Gastroesophageal sphincter (tissue), 4 donors: ENCODE measurements at regions not wholly inside any gene's neighbourhood (a gene's known extent, or its start where the extent isn't known, plus 50 kb on each side); places are given as distances from the start of the nearest gene placed in this dataset.

Experiments
- ATAC-seq: fragments of 150-250 bp; one replicate; pipeline ENCODE4 v1.9.1; 2016; ENCODE audit warnings: mild to moderate bottlenecking, moderate library complexity
- H3K27ac ChIP-seq, 4 donors: fragments of 200-600 bp; sonication (generic) in 3 of 4; 1 replicate in 3 of 4; 2 replicates in 1 of 4; pipeline ENCODE4 v1.5.1; 2016 to 2019
- H3K27me3 ChIP-seq: fragments of 200-600 bp; sonication (generic); one replicate; pipeline ENCODE4 v1.5.1; 2019
- H3K36me3 ChIP-seq, 2 donors: fragments of 200-600 bp; sonication (generic); one replicate each; pipeline ENCODE4 v1.5.1; 2019; ENCODE audit warnings: control low read depth in 1 of 2
- H3K4me1 ChIP-seq, 3 donors: fragments of 200-600 bp; sonication (generic); 1 replicate in 2 of 3; 2 replicates in 1 of 3; pipeline ENCODE4 v1.5.1; 2016 to 2019; ENCODE audit warnings: control low read depth in 2 of 3
- H3K4me3 ChIP-seq, 2 donors: fragments of 200-600 bp; sonication (generic); one replicate each; pipeline ENCODE4 v1.5.1; 2019; ENCODE audit warnings: mild to moderate bottlenecking in 1 of 2, moderate library complexity in 1 of 2
- H3K9me3 ChIP-seq, 3 donors: fragments of 200-600 bp; sonication (generic); one replicate each; pipeline ENCODE4 v1.5.1; 2017 to 2019; ENCODE audit warnings: control low read depth in 2 of 3
- CTCF ChIP-seq, 4 experiments: fragments of 200-600 bp in 2 of 4; fragments of 450-650 bp in 2 of 4; sonication (generic) in 1 of 4; IDR thresholded peaks; one replicate each; pipeline ENCODE4 v1.5.1; 2017 to 2019; ENCODE audit warnings: antibody characterized with exemption in 4 of 4, mild to moderate bottlenecking in 2 of 4, moderate library complexity in 2 of 4
- EP300 ChIP-seq: sonication (generic); formaldehyde crosslinking; IDR thresholded peaks from one replicate; pipeline ENCODE4 v1.6.1; 2017; ENCODE audit warnings: antibody characterized with exemption, mild to moderate bottlenecking
- POLR2A ChIP-seq, 2 donors: fragments of 450-650 bp; IDR thresholded peaks; one replicate each; pipeline ENCODE4 v1.6.1; 2017; ENCODE audit warnings: antibody characterized with exemption in 2 of 2, mild to moderate bottlenecking in 2 of 2, moderate library complexity in 1 of 2
- POLR2AphosphoS5 ChIP-seq: sonication (generic); formaldehyde crosslinking; IDR thresholded peaks from one replicate; pipeline ENCODE4 v1.6.1; 2017; ENCODE audit warnings: antibody characterized with exemption
- WGBS, 2 donors: methylation state at CpG; one replicate each; pipeline ENCODE4 v1.1.5; 2018; ENCODE audit warnings: low coverage in 1 of 2; 5-methylcytosine and 5-hydroxymethylcytosine counted together

- Histone ChIP-seq H3K27ac (no peak overlapping the region), H3K4me3 (no peak overlapping the region), H3K4me1 (no peaks in the 10 kb centered on the region), H3K27me3 (no peaks in the 10 kb centered on the region), H3K36me3 (no peaks in the 10 kb centered on the region), H3K9me3 (no peaks in the 10 kb centered on the region)
- ATAC-seq = no peak
- 51 to 63% methylated on average over 3 of the region's 3 CpGs for WGBS, 2 donors
- no peak for TF ChIP-seq EP300
- TF ChIP-seq POLR2A (IDR thresholded peaks at IDR 0.05) = no peak
- TF ChIP-seq CTCF (IDR thresholded peaks at IDR 0.05) = no peak
- TF ChIP-seq POLR2AphosphoS5 = no peak
Measured at GRCh38 chr5:30661730-30662129, 531.8 kb upstream of the CDH6 start.

GRCh38 chr5:30659417-30659816 lies 534.1 kb upstream of the CDH6 start:
- no peak for ATAC-seq
- Histone ChIP-seq H3K4me1 (no peaks in the 10 kb centered on the region), H3K9me3 (no peaks in the 10 kb centered on the region), H3K27ac (no peak overlapping the region), H3K4me3 (no peak overlapping the region), H3K36me3 (no peaks in the 10 kb centered on the region), H3K27me3 (no peaks in the 10 kb centered on the region)
- TF ChIP-seq EP300 = no peak
- TF ChIP-seq CTCF (IDR thresholded peaks at IDR 0.05) = no peak
- no peak for TF ChIP-seq POLR2A (IDR thresholded peaks at IDR 0.05)
- TF ChIP-seq POLR2AphosphoS5 = no peak
- 85% methylated on average over 2 of the region's 2 CpGs; no CpG with 5 or more reads in 1 of the 2 donors for WGBS, 2 donors

GRCh38 chr5:30650311-30650710 lies 543.2 kb upstream of the CDH6 start:
- no peak for TF ChIP-seq POLR2A (IDR thresholded peaks at IDR 0.05)
- no peak for TF ChIP-seq CTCF (IDR thresholded peaks at IDR 0.05)
- TF ChIP-seq EP300 = no peak
- TF ChIP-seq POLR2AphosphoS5 = no peak
- ATAC-seq = no peak

GRCh38 chr5:30638899-30639298 lies 554.6 kb upstream of the CDH6 start:
- no peak for ATAC-seq
- WGBS, 2 donors = 88 to 100% methylated on average over 1 of the region's 1 CpG
- TF ChIP-seq POLR2AphosphoS5 (no peak), EP300 (no peak), POLR2A (IDR thresholded peaks at IDR 0.05) (no peak), CTCF (IDR thresholded peaks at IDR 0.05) (no peak)
- H3K36me3 ChIP-seq = no peaks in the 10 kb centered on the region
- no peaks in the 10 kb centered on the region for H3K27me3 ChIP-seq
- H3K27ac ChIP-seq = no peak overlapping the region
- no peak overlapping the region for H3K4me3 ChIP-seq
- peaks cover 0 to 14% (median 0%) of the 10 kb centered on the region in 3 donors for H3K9me3 ChIP-seq
- no peaks in the 10 kb centered on the region for H3K4me1 ChIP-seq

More at GRCh38 chr5:30650311-30650710, 543.2 kb upstream of the CDH6 start:
- H3K4me3 ChIP-seq = no peak overlapping the region
- no peak overlapping the region for H3K27ac ChIP-seq
- no peaks in the 10 kb centered on the region for H3K9me3 ChIP-seq
- H3K4me1 ChIP-seq = no peaks in the 10 kb centered on the region
- H3K27me3 ChIP-seq = no peaks in the 10 kb centered on the region
- H3K36me3 ChIP-seq = no peaks in the 10 kb centered on the region

- no peak for ATAC-seq
- no peaks in the 10 kb centered on the region for H3K4me1 ChIP-seq
- H3K27ac ChIP-seq = no peak overlapping the region
- no peaks in the 10 kb centered on the region for H3K9me3 ChIP-seq
- H3K36me3 ChIP-seq = no peaks in the 10 kb centered on the region
- H3K4me3 ChIP-seq = no peak overlapping the region
- TF ChIP-seq POLR2A (IDR thresholded peaks at IDR 0.05) (no peak), EP300 (no peak), CTCF (IDR thresholded peaks at IDR 0.05) (no peak), POLR2AphosphoS5 (no peak)
- H3K27me3 ChIP-seq = no peaks in the 10 kb centered on the region
Measured at GRCh38 chr5:30627945-30628344, 565.5 kb upstream of the CDH6 start.
